ENCODE measurements at regions not wholly inside any gene's neighbourhood (a gene's known extent, or its start where the extent isn't known, plus 50 kb on each side); places are given as distances from the start of the nearest gene placed in this dataset.

DNA sequence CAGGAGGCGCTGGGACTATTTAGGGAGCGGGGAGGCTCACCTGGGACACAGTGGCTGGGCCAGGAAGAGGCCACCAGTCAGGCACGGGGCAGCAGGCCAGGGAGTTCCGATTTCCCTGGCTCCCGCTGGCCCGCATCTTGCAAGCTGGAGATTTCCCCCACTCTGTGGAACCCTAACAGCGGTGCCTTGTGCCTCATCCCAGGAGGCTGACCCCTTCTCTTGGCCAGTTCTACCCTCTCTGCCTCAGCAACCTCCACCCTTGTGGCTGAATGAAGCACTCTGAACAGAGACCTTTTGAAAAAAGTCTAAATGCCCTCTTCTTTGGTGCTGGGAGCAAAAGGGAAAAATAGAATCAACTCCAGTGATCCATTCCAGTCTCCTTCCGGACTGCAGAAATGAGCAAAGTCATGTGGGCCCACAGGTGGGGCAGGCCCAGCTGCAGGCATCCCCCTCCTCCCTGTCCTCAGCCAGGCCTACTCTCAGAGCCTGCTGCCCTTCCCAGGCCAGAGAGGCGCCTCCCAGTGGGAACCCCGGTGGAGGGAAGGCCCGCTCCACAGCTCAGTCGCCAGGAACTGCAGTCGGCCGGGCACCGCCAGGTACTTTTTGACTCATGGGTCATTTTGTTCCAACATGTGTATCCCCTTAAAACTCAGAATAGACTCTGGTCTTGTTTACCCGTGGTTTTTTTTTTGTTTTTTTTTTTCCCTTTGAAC lies 155.5 kb downstream of the ZNF248 start:
- TF ChIP-seq ZNF274 (IDR thresholded peaks at IDR 0.05; ENCODE audit: low read depth, low read length) = no peak
- no peak for TF ChIP-seq YY1 (IDR thresholded peaks at IDR 0.05; ENCODE audit: insufficient read depth, insufficient read length)
- no peak for TF ChIP-seq SUZ12 (IDR thresholded peaks at IDR 0.05; ENCODE audit: extremely low read depth, insufficient read depth, insufficient read length)

Data from NT2/D1 (cell line).